Endothelial cell of umbilical vein (primary cell): ENCODE measurements at regions not wholly inside any gene's neighbourhood (a gene's known extent, or its start where the extent isn't known, plus 50 kb on each side); places are given as distances from the start of the nearest gene placed in this dataset.

Experiments used
- BruUV-seq: library from RNA; stranded (reverse); fragments of 400-500 nt; replicated peaks from 2 replicates; lab custom pipeline; 2021; lab: Mats Ljungman, UMichigan
- CTCF ChIA-PET: fragments of 300-600, 350-600 bp; sonication (Branson Sonifier 250); formaldehyde crosslinking; loops from one replicate; lab custom pipeline; 2021; ENCODE audit warnings: antibody characterized with exemption, inconsistent platforms; lab: Charles Lee
- POLR2A ChIA-PET: fragments of 300-600, 350-600 bp; sonication (Branson Sonifier 250); formaldehyde crosslinking; loops from one replicate; lab custom pipeline; 2021; ENCODE audit warnings: antibody characterized with exemption, inconsistent platforms; lab: Charles Lee
- DNase-seq: peaks from one replicate; pipeline ENCODE4 v3.0.0-alpha.2; 2011; ENCODE audit warnings: low read depth, low spot score
- FAIRE-seq: peaks from 2 replicates; lab custom pipeline; 2011; peaks lifted over from hg19 to GRCh38; lab: Jason Lieb, UNC
- H2AFZ ChIP-seq: 2 replicates; pipeline ENCODE4 v1.6.0; 2012; ENCODE audit warnings: low read depth, low read length, control low read depth, inconsistent platforms
- H3K27ac ChIP-seq: 2 replicates; pipeline ENCODE4 v1.5.1; 2011; ENCODE audit warnings: low read depth, mild to moderate bottlenecking, control low read depth, low read length, moderate library complexity; ENCODE audit not compliant: insufficient read depth
- H3K27me3 ChIP-seq, 2 experiments: 2 replicates each; pipeline versions ENCODE4 v1.6.0 to v1.6.1; 2011; ENCODE audit warnings: low read length in 2 of 2, mixed read lengths in 1 of 2; ENCODE audit not compliant: control insufficient read depth in 2 of 2, insufficient read depth in 2 of 2
- H3K36me3 ChIP-seq, 2 experiments: 2 replicates in 1 of 2; 3 replicates in 1 of 2; pipeline ENCODE4 v1.5.1; 2011; ENCODE audit warnings: low read length in 2 of 2, mild to moderate bottlenecking in 1 of 2, moderate library complexity in 1 of 2; ENCODE audit not compliant: control insufficient read depth in 2 of 2, insufficient read depth in 2 of 2; ENCODE audit errors: extremely low read depth in 1 of 2
- H3K4me1 ChIP-seq: 3 replicates; pipeline ENCODE4 v1.5.1; 2011; ENCODE audit warnings: mild to moderate bottlenecking, low read length; ENCODE audit not compliant: control insufficient read depth, insufficient read depth; ENCODE audit errors: extremely low read depth
- H3K4me2 ChIP-seq: 2 replicates; pipeline ENCODE4 v1.6.1; 2011; ENCODE audit warnings: low read length, control low read depth, mixed read lengths; ENCODE audit not compliant: insufficient read depth
- H3K4me3 ChIP-seq, 3 experiments: fragments of 200-600 bp in 1 of 3; sonication (generic), shearing (Covaris generic) in 1 of 3; replicated peaks in 1 of 3; 2 replicates each; pipeline ENCODE4 v1.5.1; 2011 to 2016; ENCODE audit warnings: control low read depth in 3 of 3, low read length in 3 of 3, mild to moderate bottlenecking in 2 of 3, inconsistent platforms in 1 of 3, low read depth in 1 of 3, moderate library complexity in 1 of 3; ENCODE audit not compliant: insufficient read depth in 1 of 3
- H3K79me2 ChIP-seq: 2 replicates; pipeline ENCODE4 v1.6.0; 2012; ENCODE audit warnings: low read length, inconsistent platforms; ENCODE audit not compliant: control insufficient read depth, insufficient read depth
- H3K9ac ChIP-seq: replicated peaks from 2 replicates; pipeline ENCODE3; 2011; ENCODE audit warnings: low read length, control low read depth; ENCODE audit not compliant: insufficient read depth; ENCODE audit errors: extremely low read depth
- H3K9me1 ChIP-seq: replicated peaks from 3 replicates; pipeline ENCODE4 v1.6.0; 2011; ENCODE audit warnings: mild to moderate bottlenecking, low read length; ENCODE audit not compliant: control insufficient read depth, insufficient read depth; ENCODE audit errors: extremely low read depth
- H3K9me3 ChIP-seq: replicated peaks from 2 replicates; pipeline ENCODE4 v1.5.1; 2012; ENCODE audit warnings: low read length, inconsistent platforms; ENCODE audit not compliant: control insufficient read depth, insufficient read depth
- H4K20me1 ChIP-seq: replicated peaks from 2 replicates; pipeline ENCODE3; 2011; ENCODE audit warnings: mild to moderate bottlenecking, low read length; ENCODE audit not compliant: control insufficient read depth, insufficient read depth; ENCODE audit errors: extremely low read depth
- EZH2 ChIP-seq: IDR thresholded peaks from 2 replicates; pipeline ENCODE4 v1.6.1; 2012; ENCODE audit warnings: borderline replicate concordance, low read depth, mild to moderate bottlenecking, moderate library complexity, low read length, inconsistent platforms; ENCODE audit not compliant: severe bottlenecking
- FOS ChIP-seq: IDR thresholded peaks from 2 replicates; pipeline ENCODE4 v1.6.1; 2011; ENCODE audit warnings: mild to moderate bottlenecking, low read length, moderate library complexity, borderline replicate concordance; ENCODE audit not compliant: insufficient read depth
- GATA2 ChIP-seq: IDR thresholded peaks from 2 replicates; pipeline ENCODE4 v1.7.0; 2011; ENCODE audit warnings: low read depth, mild to moderate bottlenecking, moderate library complexity, mixed read lengths, low read length; ENCODE audit not compliant: insufficient read length, insufficient read depth
- JUN ChIP-seq: IDR thresholded peaks from 2 replicates; pipeline ENCODE4 v1.6.1; 2011; ENCODE audit warnings: borderline replicate concordance, low read depth; ENCODE audit not compliant: insufficient read length, insufficient read depth
- MYC ChIP-seq: IDR thresholded peaks from one replicate; pipeline ENCODE4 v1.6.1; 2011; ENCODE audit warnings: mild to moderate bottlenecking, low read depth, low read length
- POLR2A ChIP-seq: IDR thresholded peaks from 2 replicates; pipeline ENCODE4 v1.6.1; 2012; ENCODE audit warnings: low read depth, mild to moderate bottlenecking, control low read depth, low read length
- POLR2AphosphoS5 ChIP-seq: IDR thresholded peaks from 2 replicates; pipeline ENCODE4 v1.6.1; 2012; ENCODE audit warnings: low read depth, mild to moderate bottlenecking, control low read depth, low read length, moderate library complexity; ENCODE audit not compliant: insufficient read depth
- dilution Hi-C: fragments of 300-500 bp; cut with MboI; formaldehyde crosslinking; loops from one replicate; pipeline ENCODE4 v1.15.0; 2019; ENCODE audit warnings: low sequenced_read_pairs; ENCODE audit not compliant: extremely low pct_ligation_motif_present
- intact Hi-C: fragments of 100-400 bp; cut with micrococcal nuclease; formaldehyde crosslinking; loops from one replicate; pipeline ENCODE4 v1.10.0; 2022
- TF ChIP-seq, protein P1 (sequence below): IDR thresholded peaks from 2 replicates; pipeline ENCODE4 v1.6.1; 2011; ENCODE audit not compliant: insufficient read depth, insufficient read length
- TF ChIP-seq, protein P2 (sequence below), 2 donors: IDR thresholded peaks; 1 replicate in 1 of 2; 2 replicates in 1 of 2; pipeline ENCODE4 v1.5.1; 2011; ENCODE audit warnings: low read length in 2 of 2, mild to moderate bottlenecking in 2 of 2, moderate library complexity in 2 of 2, control low read depth in 1 of 2, inconsistent platforms in 1 of 2, low read depth in 1 of 2; ENCODE audit not compliant: insufficient read depth in 1 of 2; ENCODE audit errors: extremely low read depth in 1 of 2

- H3K36me3 ChIP-seq = no peaks in the 10 kb centered on the region
- H3K9me3 ChIP-seq = no peaks in the 10 kb centered on the region
- H4K20me1 ChIP-seq = no peaks in the 10 kb centered on the region
- no peaks in the 10 kb centered on the region for H3K79me2 ChIP-seq
- intact Hi-C loops (no loop called here), dilution Hi-C loops (no loop called here)
- H3K27ac ChIP-seq = no peak overlapping the region
- no peak overlapping the region for H3K9ac ChIP-seq
- DNase-seq (no peak), FAIRE-seq (no peak)
- POLR2A ChIA-PET = no interaction called here
- no peaks in the 10 kb centered on the region for H3K9me1 ChIP-seq
- no peak overlapping the region for H2AFZ ChIP-seq
- H3K27me3 ChIP-seq = no peaks in the 10 kb centered on the region
- TF ChIP-seq POLR2AphosphoS5 (no peak), EZH2 (no peak), FOS (no peak), JUN (no peak), GATA2 (no peak), POLR2A (no peak), MYC (no peak)
- TF ChIP-seq, protein P1, sequence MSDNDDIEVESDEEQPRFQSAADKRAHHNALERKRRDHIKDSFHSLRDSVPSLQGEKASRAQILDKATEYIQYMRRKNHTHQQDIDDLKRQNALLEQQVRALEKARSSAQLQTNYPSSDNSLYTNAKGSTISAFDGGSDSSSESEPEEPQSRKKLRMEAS = no peak
- TF ChIP-seq, protein P2, sequence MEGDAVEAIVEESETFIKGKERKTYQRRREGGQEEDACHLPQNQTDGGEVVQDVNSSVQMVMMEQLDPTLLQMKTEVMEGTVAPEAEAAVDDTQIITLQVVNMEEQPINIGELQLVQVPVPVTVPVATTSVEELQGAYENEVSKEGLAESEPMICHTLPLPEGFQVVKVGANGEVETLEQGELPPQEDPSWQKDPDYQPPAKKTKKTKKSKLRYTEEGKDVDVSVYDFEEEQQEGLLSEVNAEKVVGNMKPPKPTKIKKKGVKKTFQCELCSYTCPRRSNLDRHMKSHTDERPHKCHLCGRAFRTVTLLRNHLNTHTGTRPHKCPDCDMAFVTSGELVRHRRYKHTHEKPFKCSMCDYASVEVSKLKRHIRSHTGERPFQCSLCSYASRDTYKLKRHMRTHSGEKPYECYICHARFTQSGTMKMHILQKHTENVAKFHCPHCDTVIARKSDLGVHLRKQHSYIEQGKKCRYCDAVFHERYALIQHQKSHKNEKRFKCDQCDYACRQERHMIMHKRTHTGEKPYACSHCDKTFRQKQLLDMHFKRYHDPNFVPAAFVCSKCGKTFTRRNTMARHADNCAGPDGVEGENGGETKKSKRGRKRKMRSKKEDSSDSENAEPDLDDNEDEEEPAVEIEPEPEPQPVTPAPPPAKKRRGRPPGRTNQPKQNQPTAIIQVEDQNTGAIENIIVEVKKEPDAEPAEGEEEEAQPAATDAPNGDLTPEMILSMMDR (IDR thresholded peaks at IDR 0.05; ENCODE audit: extremely low read depth in 1 of 2, insufficient read depth in 1 of 2, low read depth in 1 of 2, low read length in 2 of 2) = no peak
- no TSS peak for BruUV-seq
- H3K4me3 ChIP-seq = no peak overlapping the region
- CTCF ChIA-PET = interaction anchor here (0.6 kb wide), 1 partner anchor 1686 kb away, joined by 5 read pairs; no protein-coding TSS in a partner anchor
- H3K4me2 ChIP-seq = no peak overlapping the region
- no peaks in the 10 kb centered on the region for H3K4me1 ChIP-seq
Measured at GRCh38 chr6:140752234-140752633, 1377.8 kb upstream of the CITED2 start.
